ENCODE measurements at regions not wholly inside any gene's neighbourhood (a gene's known extent, or its start where the extent isn't known, plus 50 kb on each side); places are given as distances from the start of the nearest gene placed in this dataset.

DNA sequence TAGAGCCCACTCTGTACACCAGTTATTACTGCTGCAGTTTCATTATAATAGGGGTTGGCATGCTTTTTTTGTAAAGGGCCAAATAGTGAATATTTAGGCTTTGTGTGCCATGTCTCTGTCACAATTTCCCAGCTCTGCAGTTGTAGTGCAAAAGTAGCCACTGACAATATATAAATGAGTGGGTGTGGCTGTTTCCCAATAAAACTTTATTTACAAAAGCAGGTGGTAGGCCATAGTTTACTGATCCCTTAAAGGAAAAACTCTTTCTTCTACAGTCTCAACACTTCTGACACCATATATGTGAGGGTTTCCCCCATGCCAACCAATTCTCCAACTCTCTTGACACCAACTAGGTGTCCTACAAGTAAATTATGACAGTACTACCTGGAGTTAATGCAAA lies 110.2 kb upstream of the NAP1L1 start:
- no peak overlapping the region for H3K4me2 ChIP-seq (ENCODE audit: low read depth, low read length)
- no peak for DNase-seq
- H3K9me2 ChIP-seq (replicated peaks; ENCODE audit: insufficient read depth, low read length) = no peaks in the 10 kb centered on the region
- no peaks in the 10 kb centered on the region for H3K36me3 ChIP-seq (replicated peaks; ENCODE audit: insufficient read depth, low read length)
- H4K20me1 ChIP-seq (ENCODE audit: insufficient read depth, low read length) = no peaks in the 10 kb centered on the region
- H3F3A ChIP-seq (ENCODE audit: insufficient read depth, low read length) = no peaks in the 10 kb centered on the region
- H3K79me2 ChIP-seq (ENCODE audit: low read length) = no peaks in the 10 kb centered on the region
- no peaks in the 10 kb centered on the region for H3K9me3 ChIP-seq (replicated peaks; ENCODE audit: insufficient read depth, low read length)
- TF ChIP-seq, protein P1, sequence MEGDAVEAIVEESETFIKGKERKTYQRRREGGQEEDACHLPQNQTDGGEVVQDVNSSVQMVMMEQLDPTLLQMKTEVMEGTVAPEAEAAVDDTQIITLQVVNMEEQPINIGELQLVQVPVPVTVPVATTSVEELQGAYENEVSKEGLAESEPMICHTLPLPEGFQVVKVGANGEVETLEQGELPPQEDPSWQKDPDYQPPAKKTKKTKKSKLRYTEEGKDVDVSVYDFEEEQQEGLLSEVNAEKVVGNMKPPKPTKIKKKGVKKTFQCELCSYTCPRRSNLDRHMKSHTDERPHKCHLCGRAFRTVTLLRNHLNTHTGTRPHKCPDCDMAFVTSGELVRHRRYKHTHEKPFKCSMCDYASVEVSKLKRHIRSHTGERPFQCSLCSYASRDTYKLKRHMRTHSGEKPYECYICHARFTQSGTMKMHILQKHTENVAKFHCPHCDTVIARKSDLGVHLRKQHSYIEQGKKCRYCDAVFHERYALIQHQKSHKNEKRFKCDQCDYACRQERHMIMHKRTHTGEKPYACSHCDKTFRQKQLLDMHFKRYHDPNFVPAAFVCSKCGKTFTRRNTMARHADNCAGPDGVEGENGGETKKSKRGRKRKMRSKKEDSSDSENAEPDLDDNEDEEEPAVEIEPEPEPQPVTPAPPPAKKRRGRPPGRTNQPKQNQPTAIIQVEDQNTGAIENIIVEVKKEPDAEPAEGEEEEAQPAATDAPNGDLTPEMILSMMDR (IDR thresholded peaks at IDR 0.05; ENCODE audit: low read length) = no peak
- TF ChIP-seq EZH2 (optimal IDR thresholded peaks at IDR 0.05; ENCODE audit: low read depth, low read length) (no peak), EZH2phosphoT487 (IDR thresholded peaks at IDR 0.05; ENCODE audit: low read length) (no peak)
- no peak overlapping the region for H3K27ac ChIP-seq (ENCODE audit: low read length)
- no peak overlapping the region for H3K9ac ChIP-seq (ENCODE audit: low read length)
- no peaks in the 10 kb centered on the region for H3K27me3 ChIP-seq (replicated peaks; ENCODE audit: insufficient read depth, low read length)
- H2AFZ ChIP-seq (ENCODE audit: low read length) = no peak overlapping the region
- no peaks in the 10 kb centered on the region for H3K4me1 ChIP-seq (ENCODE audit: low read length)
- H3K4me3 ChIP-seq (ENCODE audit: low read length) = no peak overlapping the region

DNA sequence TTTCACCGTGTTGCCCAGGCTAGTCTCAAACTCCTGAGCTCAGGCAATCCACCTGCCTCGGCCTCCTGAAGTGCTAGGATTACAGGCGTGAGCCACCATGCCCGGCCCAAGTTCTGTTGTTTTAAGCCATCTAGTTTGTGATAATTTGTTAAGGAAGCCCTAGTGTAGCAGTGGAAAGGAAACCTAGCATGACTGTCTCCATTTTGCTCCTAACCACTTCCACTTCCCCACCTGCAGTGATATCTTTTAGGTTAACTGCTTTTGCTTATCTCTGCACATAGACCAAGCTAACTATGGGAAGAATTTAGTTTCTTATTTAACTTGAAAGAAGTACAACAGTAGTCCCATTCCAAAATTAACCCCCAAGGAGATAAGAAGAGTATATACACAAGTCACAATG lies 109.5 kb upstream of the NAP1L1 start:
- Histone ChIP-seq H3K4me3 (ENCODE audit: low read length) (no peak overlapping the region), H2AFZ (ENCODE audit: low read length) (no peak overlapping the region), H3K9me2 (replicated peaks; ENCODE audit: insufficient read depth, low read length) (no peaks in the 10 kb centered on the region), H3K79me2 (ENCODE audit: low read length) (no peaks in the 10 kb centered on the region), H4K20me1 (ENCODE audit: insufficient read depth, low read length) (no peaks in the 10 kb centered on the region), H3K4me2 (ENCODE audit: low read depth, low read length) (no peak overlapping the region), H3K27me3 (replicated peaks; ENCODE audit: insufficient read depth, low read length) (no peaks in the 10 kb centered on the region), H3K9me3 (replicated peaks; ENCODE audit: insufficient read depth, low read length) (no peaks in the 10 kb centered on the region), H3K4me1 (ENCODE audit: low read length) (no peaks in the 10 kb centered on the region), H3K36me3 (replicated peaks; ENCODE audit: insufficient read depth, low read length) (no peaks in the 10 kb centered on the region), H3K27ac (ENCODE audit: low read length) (no peak overlapping the region), H3F3A (ENCODE audit: insufficient read depth, low read length) (no peaks in the 10 kb centered on the region), H3K9ac (ENCODE audit: low read length) (no peak overlapping the region)
- DNase-seq = no peak
- TF ChIP-seq, protein P1 (IDR thresholded peaks at IDR 0.05; ENCODE audit: low read length) = no peak
- TF ChIP-seq EZH2phosphoT487 (IDR thresholded peaks at IDR 0.05; ENCODE audit: low read length) (no peak), EZH2 (optimal IDR thresholded peaks at IDR 0.05; ENCODE audit: low read depth, low read length) (no peak)

DNA sequence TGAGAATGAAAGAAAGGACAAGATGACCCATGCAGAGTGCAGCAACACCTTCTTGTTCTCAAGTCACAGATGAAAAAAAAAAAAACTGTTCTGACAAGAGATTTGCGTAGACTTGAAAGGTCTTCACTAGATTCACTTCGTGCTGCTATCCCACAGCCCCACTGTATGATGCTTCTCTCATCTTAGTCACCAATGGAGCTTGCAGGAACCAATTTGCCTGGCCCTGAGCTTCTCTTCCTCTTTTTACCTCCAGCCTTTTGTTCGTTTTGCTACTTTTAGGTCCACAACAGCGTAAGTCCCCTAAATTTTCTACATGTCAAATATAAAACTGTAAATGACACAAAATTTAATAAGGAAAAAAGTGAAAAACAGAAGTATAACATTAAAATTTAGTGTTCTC lies 107.9 kb upstream of the NAP1L1 start:
- Histone ChIP-seq H3K4me3 (ENCODE audit: low read length) (no peak overlapping the region), H2AFZ (ENCODE audit: low read length) (no peak overlapping the region), H3K9me2 (replicated peaks; ENCODE audit: insufficient read depth, low read length) (no peaks in the 10 kb centered on the region), H4K20me1 (ENCODE audit: insufficient read depth, low read length) (no peaks in the 10 kb centered on the region), H3K9ac (ENCODE audit: low read length) (no peak overlapping the region), H3K9me3 (replicated peaks; ENCODE audit: insufficient read depth, low read length) (no peaks in the 10 kb centered on the region), H3K27ac (ENCODE audit: low read length) (no peak overlapping the region), H3K27me3 (replicated peaks; ENCODE audit: insufficient read depth, low read length) (no peaks in the 10 kb centered on the region), H3K36me3 (replicated peaks; ENCODE audit: insufficient read depth, low read length) (no peaks in the 10 kb centered on the region), H3F3A (ENCODE audit: insufficient read depth, low read length) (no peaks in the 10 kb centered on the region), H3K79me2 (ENCODE audit: low read length) (no peaks in the 10 kb centered on the region), H3K4me2 (ENCODE audit: low read depth, low read length) (no peak overlapping the region), H3K4me1 (ENCODE audit: low read length) (no peaks in the 10 kb centered on the region)
- no peak for TF ChIP-seq EZH2phosphoT487 (IDR thresholded peaks at IDR 0.05; ENCODE audit: low read length)
- TF ChIP-seq EZH2 (optimal IDR thresholded peaks at IDR 0.05; ENCODE audit: low read depth, low read length) = no peak
- TF ChIP-seq, protein P1 (IDR thresholded peaks at IDR 0.05; ENCODE audit: low read length) = no peak
- no peak for DNase-seq
